Neuron (in vitro differentiated cells): ENCODE measurements at regions not wholly inside any gene's neighbourhood (a gene's known extent, or its start where the extent isn't known, plus 50 kb on each side); places are given as distances from the start of the nearest gene placed in this dataset.

ENCODE experiments used
- H2AFZ ChIP-seq: one replicate; pipeline ENCODE4 v1.6.1; 2013; ENCODE audit warnings: low read depth, mild to moderate bottlenecking, inconsistent platforms, low read length, moderate library complexity
- H3K27me3 ChIP-seq: one replicate; pipeline ENCODE4 v1.6.1; 2013; ENCODE audit warnings: low read length; ENCODE audit not compliant: insufficient read depth
- H3K36me3 ChIP-seq: one replicate; pipeline ENCODE4 v1.6.1; 2013; ENCODE audit warnings: low read length; ENCODE audit not compliant: insufficient read depth
- H3K4me1 ChIP-seq: one replicate; pipeline ENCODE4 v1.6.1; 2013; ENCODE audit warnings: low read length; ENCODE audit not compliant: insufficient read depth
- H3K4me3 ChIP-seq: 2 replicates; pipeline ENCODE4 v1.5.1; 2013; ENCODE audit warnings: mild to moderate bottlenecking, low read length, moderate library complexity
- H3K9me3 ChIP-seq: one replicate; pipeline ENCODE4 v1.6.1; 2013; ENCODE audit warnings: low read length

GRCh38 chr2:10964052-10964790 is 52.5 kb downstream of the KCNF1 start:
- Histone ChIP-seq H2AFZ (no peak overlapping the region), H3K4me3 (no peak overlapping the region), H3K4me1 (no peaks in the 10 kb centered on the region), H3K9me3 (no peaks in the 10 kb centered on the region), H3K36me3 (no peaks in the 10 kb centered on the region), H3K27me3 (no peaks in the 10 kb centered on the region)

- no peaks in the 10 kb centered on the region for H3K36me3 ChIP-seq
- no peaks in the 10 kb centered on the region for H3K9me3 ChIP-seq
- no peaks in the 10 kb centered on the region for H3K4me1 ChIP-seq
- no peak overlapping the region for H2AFZ ChIP-seq
- H3K27me3 ChIP-seq = no peaks in the 10 kb centered on the region
- H3K4me3 ChIP-seq = no peak overlapping the region
Observed at GRCh38 chr2:10965241-10965843, 53.6 kb downstream of the KCNF1 start.

GRCh38 chr2:10966056-10966455 is 54.3 kb downstream of the KCNF1 start:
- no peak overlapping the region for H2AFZ ChIP-seq
- H3K9me3 ChIP-seq = no peaks in the 10 kb centered on the region
- no peaks in the 10 kb centered on the region for H3K27me3 ChIP-seq
- H3K4me1 ChIP-seq = peaks cover 2% of the 10 kb centered on the region
- H3K36me3 ChIP-seq = no peaks in the 10 kb centered on the region
- H3K4me3 ChIP-seq = no peak overlapping the region

- no peak overlapping the region for H2AFZ ChIP-seq
- H3K27me3 ChIP-seq = no peaks in the 10 kb centered on the region
- peaks cover 9% of the 10 kb centered on the region for H3K4me1 ChIP-seq
- no peaks in the 10 kb centered on the region for H3K36me3 ChIP-seq
- H3K9me3 ChIP-seq = no peaks in the 10 kb centered on the region
- H3K4me3 ChIP-seq = no peak overlapping the region
Observed at GRCh38 chr2:10966741-10967140, 55.0 kb downstream of the KCNF1 start.

GRCh38 chr2:10968176-10968575 is 56.4 kb downstream of the KCNF1 start:
- Histone ChIP-seq H3K4me3 (no peak overlapping the region), H2AFZ (no peak overlapping the region), H3K9me3 (no peaks in the 10 kb centered on the region), H3K4me1 (peaks cover 20% of the 10 kb centered on the region), H3K27me3 (no peaks in the 10 kb centered on the region), H3K36me3 (no peaks in the 10 kb centered on the region)

GRCh38 chr2:10970666-10971065 is 58.9 kb downstream of the KCNF1 start:
- no peaks in the 10 kb centered on the region for H3K27me3 ChIP-seq
- H3K9me3 ChIP-seq = no peaks in the 10 kb centered on the region
- H3K4me3 ChIP-seq = no peak overlapping the region
- no peak overlapping the region for H2AFZ ChIP-seq
- H3K36me3 ChIP-seq = no peaks in the 10 kb centered on the region
- peaks cover 30% of the 10 kb centered on the region for H3K4me1 ChIP-seq

GRCh38 chr2:10971161-10971887 is 59.6 kb downstream of the KCNF1 start:
- H3K4me3 ChIP-seq = no peak overlapping the region
- H3K36me3 ChIP-seq = no peaks in the 10 kb centered on the region
- no peaks in the 10 kb centered on the region for H3K9me3 ChIP-seq
- H3K27me3 ChIP-seq = no peaks in the 10 kb centered on the region
- H2AFZ ChIP-seq = no peak overlapping the region
- peaks cover 30% of the 10 kb centered on the region for H3K4me1 ChIP-seq

GRCh38 chr2:10971888-10972260 is 60.1 kb downstream of the KCNF1 start:
- Histone ChIP-seq H3K36me3 (no peaks in the 10 kb centered on the region), H3K4me1 (peaks cover 33% of the 10 kb centered on the region), H2AFZ (no peak overlapping the region), H3K9me3 (no peaks in the 10 kb centered on the region), H3K27me3 (no peaks in the 10 kb centered on the region), H3K4me3 (no peak overlapping the region)

GRCh38 chr2:10972683-10973433 is 61.1 kb downstream of the KCNF1 start:
- Histone ChIP-seq H3K4me1 (peaks cover 43% of the 10 kb centered on the region), H3K27me3 (no peaks in the 10 kb centered on the region), H3K4me3 (no peak overlapping the region), H2AFZ (no peak overlapping the region), H3K36me3 (no peaks in the 10 kb centered on the region), H3K9me3 (no peaks in the 10 kb centered on the region)

GRCh38 chr2:10973766-10974165 is 62.0 kb downstream of the KCNF1 start:
- Histone ChIP-seq H3K4me1 (peaks cover 45% of the 10 kb centered on the region), H3K36me3 (no peaks in the 10 kb centered on the region), H3K9me3 (no peaks in the 10 kb centered on the region), H3K27me3 (no peaks in the 10 kb centered on the region), H3K4me3 (no peak overlapping the region), H2AFZ (no peak overlapping the region)

GRCh38 chr2:10977003-10977402 is 65.3 kb downstream of the KCNF1 start:
- Histone ChIP-seq H3K27me3 (no peaks in the 10 kb centered on the region), H3K9me3 (no peaks in the 10 kb centered on the region), H3K4me1 (peaks cover 43% of the 10 kb centered on the region), H2AFZ (peak overlapping the region; percentile 68), H3K36me3 (no peaks in the 10 kb centered on the region), H3K4me3 (peak overlapping the region; percentile 24)

GRCh38 chr2:10977621-10978020 is 65.9 kb downstream of the KCNF1 start:
- H3K4me3 ChIP-seq = peak overlapping the region; percentile 24
- no peaks in the 10 kb centered on the region for H3K27me3 ChIP-seq
- H3K4me1 ChIP-seq = peaks cover 37% of the 10 kb centered on the region
- H2AFZ ChIP-seq = peak overlapping the region; percentile 68
- no peaks in the 10 kb centered on the region for H3K36me3 ChIP-seq
- no peaks in the 10 kb centered on the region for H3K9me3 ChIP-seq
